HCT116 (cell line): ENCODE measurements at regions not wholly inside any gene's neighbourhood (a gene's known extent, or its start where the extent isn't known, plus 50 kb on each side); places are given as distances from the start of the nearest gene placed in this dataset.

Source experiments
- ATAC-seq: fragments of 200-7000 bp; cut with Tn5 transposase; 2 replicates; pipeline ENCODE4 v1.9.1; 2020; ENCODE audit warnings: mild to moderate bottlenecking, moderate library complexity
- BruUV-seq: library from RNA; stranded (reverse); fragments of 400-500 nt; replicated peaks from 2 replicates; lab custom pipeline; 2021; lab: Mats Ljungman, UMichigan
- CTCF ChIA-PET: fragments of 300-600 bp; sonication (Branson Sonifier 250); formaldehyde crosslinking; loops from one replicate; lab custom pipeline; 2021; ENCODE audit warnings: antibody characterized with exemption; lab: Charles Lee
- POLR2A ChIA-PET: fragments of 300-600, 350-600 bp; sonication (Branson Sonifier 250); formaldehyde crosslinking; loops from one replicate; lab custom pipeline; 2021; ENCODE audit warnings: antibody characterized with exemption; lab: Charles Lee
- RAD21 ChIA-PET, 2 experiments: fragments of 300-600 bp; sonication (Branson Sonifier 250); formaldehyde crosslinking; loops; one replicate each; lab custom pipeline; 2023; ENCODE audit warnings: low total read pairs in 2 of 2; ENCODE audit not compliant: uncharacterized antibody in 2 of 2, unreplicated experiment in 2 of 2, low non-redundant PET in 1 of 2; lab: Charles Lee
- DNase-seq: peaks from one replicate; pipeline ENCODE4 v3.0.0-alpha.2; 2010; ENCODE audit warnings: low read depth, low spot score
- H2AFZ ChIP-seq: fragments of 200-600 bp; shearing (Covaris generic), sonication (generic); 2 replicates; pipeline ENCODE4 v1.6.1; 2017; ENCODE audit warnings: low read depth, mixed run types, mixed read lengths, antibody characterized with exemption, low read length; ENCODE audit not compliant: poor library complexity, severe bottlenecking
- H3K27ac ChIP-seq: 2 replicates; pipeline ENCODE4 v1.5.1; 2012; ENCODE audit warnings: low read depth, low read length
- H3K27me3 ChIP-seq: fragments of 200-600 bp; sonication (generic); 2 replicates; pipeline ENCODE4 v1.6.1; 2016; ENCODE audit warnings: mixed run types, low read length, mixed read lengths; ENCODE audit not compliant: insufficient read depth
- H3K36me3 ChIP-seq, 2 experiments: fragments of 200-500 bp in 1 of 2; fragments of 200-600 bp in 1 of 2; sonication (Bioruptor generic) in 1 of 2; sonication (generic) in 1 of 2; 2 replicates each; pipeline versions ENCODE4 v1.5.1 to v1.6.1; 2014 to 2016; ENCODE audit warnings: low read length in 2 of 2, inconsistent platforms in 1 of 2, mixed read lengths in 1 of 2, mixed run types in 1 of 2; ENCODE audit not compliant: insufficient read depth in 2 of 2, control insufficient read depth in 1 of 2
- H3K4me1 ChIP-seq, 2 experiments: fragments of 200-600 bp in 1 of 2; sonication (generic) in 1 of 2; 2 replicates each; pipeline versions ENCODE4 v1.5.1 to v1.6.1; 2012 to 2017; ENCODE audit warnings: low read length in 2 of 2, inconsistent platforms in 1 of 2, mild to moderate bottlenecking in 1 of 2, mixed read lengths in 1 of 2, mixed run types in 1 of 2, moderate library complexity in 1 of 2; ENCODE audit not compliant: insufficient read depth in 2 of 2, control insufficient read depth in 1 of 2
- H3K4me2 ChIP-seq: fragments of 200-600 bp; sonication (generic); 2 replicates; pipeline ENCODE4 v1.6.1; 2017; ENCODE audit warnings: mixed run types, low read length, mixed read lengths
- H3K4me3 ChIP-seq, 2 experiments: fragments of 200-600 bp in 1 of 2; sonication (generic) in 1 of 2; replicated peaks in 1 of 2; 2 replicates each; pipeline ENCODE4 v1.5.1; 2011 to 2016; ENCODE audit warnings: low read length in 2 of 2, control low read depth in 1 of 2, low read depth in 1 of 2, mild to moderate bottlenecking in 1 of 2, mixed read lengths in 1 of 2, mixed run types in 1 of 2
- H3K79me2 ChIP-seq: fragments of 200-600 bp; sonication (generic); 2 replicates; pipeline ENCODE4 v1.6.1; 2017; ENCODE audit warnings: mild to moderate bottlenecking, mixed run types, low read length, moderate library complexity, mixed read lengths; ENCODE audit not compliant: insufficient read depth
- H3K9ac ChIP-seq: fragments of 200-600 bp; sonication (generic); 2 replicates; pipeline ENCODE4 v1.6.1; 2016; ENCODE audit warnings: low read length, mixed read lengths
- H3K9me2 ChIP-seq: fragments of 200-600 bp; sonication (generic), shearing (Covaris generic); 2 replicates; pipeline ENCODE4 v1.6.1; 2017; ENCODE audit warnings: mixed run types, mild to moderate bottlenecking, moderate library complexity; ENCODE audit not compliant: insufficient read depth
- H3K9me3 ChIP-seq, 2 experiments: fragments of 200-500 bp in 1 of 2; fragments of 200-600 bp in 1 of 2; sonication (Bioruptor generic) in 1 of 2; sonication (generic) in 1 of 2; 2 replicates each; pipeline ENCODE4 v1.6.1; 2014 to 2017; ENCODE audit warnings: low read length in 2 of 2, mixed read lengths in 2 of 2, inconsistent platforms in 1 of 2, low read depth in 1 of 2, mild to moderate bottlenecking in 1 of 2, mixed run types in 1 of 2, moderate library complexity in 1 of 2; ENCODE audit not compliant: control insufficient read depth in 1 of 2, insufficient read depth in 1 of 2
- H4K20me1 ChIP-seq: fragments of 200-600 bp; sonication (generic), shearing (Covaris generic); 2 replicates; pipeline ENCODE4 v1.6.1; 2017; ENCODE audit warnings: mixed run types, mild to moderate bottlenecking, moderate library complexity; ENCODE audit not compliant: insufficient read depth
- CBX3 ChIP-seq: IDR thresholded peaks from 2 replicates; pipeline ENCODE4 v1.6.1; 2012; ENCODE audit warnings: low read depth
- CEBPB ChIP-seq: IDR thresholded peaks from 2 replicates; pipeline ENCODE4 v1.6.1; 2012; ENCODE audit warnings: low read depth
- EGR1 ChIP-seq: IDR thresholded peaks from 2 replicates; pipeline ENCODE4 v1.6.1; 2012; ENCODE audit warnings: low read depth
- EZH2 ChIP-seq: fragments of 200-600 bp; sonication (generic); IDR thresholded peaks from 2 replicates; pipeline ENCODE4 v1.6.1; 2017; ENCODE audit warnings: antibody characterized with exemption, mixed run types
- FOSL1 ChIP-seq: IDR thresholded peaks from 2 replicates; pipeline ENCODE4 v1.6.1; 2012; ENCODE audit warnings: low read depth
- JUND ChIP-seq: IDR thresholded peaks from 2 replicates; pipeline ENCODE4 v1.6.1; 2012
- POLR2A ChIP-seq: IDR thresholded peaks from 2 replicates; pipeline ENCODE4 v1.7.0; 2011; ENCODE audit warnings: borderline replicate concordance; ENCODE audit not compliant: insufficient read depth, insufficient read length; ENCODE audit errors: extremely low read depth
- POLR2AphosphoS5 ChIP-seq: IDR thresholded peaks from 2 replicates; pipeline ENCODE4 v1.6.1; 2011; ENCODE audit warnings: mild to moderate bottlenecking, low read depth, low read length, moderate library complexity
- SIN3A ChIP-seq: IDR thresholded peaks from 2 replicates; pipeline ENCODE4 v1.6.1; 2012; ENCODE audit warnings: low read depth
- TCF7L2 ChIP-seq: IDR thresholded peaks from 2 replicates; pipeline ENCODE4 v1.7.0; 2011; ENCODE audit warnings: borderline replicate concordance, inconsistent platforms; ENCODE audit not compliant: insufficient read depth, insufficient read length; ENCODE audit errors: extremely low read depth
- YY1 ChIP-seq: IDR thresholded peaks from 2 replicates; pipeline ENCODE4 v1.6.1; 2011; ENCODE audit warnings: low read length, low read depth, moderate library complexity, mild to moderate bottlenecking; ENCODE audit not compliant: insufficient replicate concordance; ENCODE audit errors: extremely low read depth
- ZFX ChIP-seq: fragments of 450-650 bp; IDR thresholded peaks from 2 replicates; pipeline ENCODE4 v1.6.1; 2017
- intact Hi-C: fragments of 100-400 bp; cut with micrococcal nuclease; formaldehyde crosslinking; loops from 2 replicates; pipeline ENCODE4 v1.10.0; 2022
- TF ChIP-seq, protein P1 (sequence below): IDR thresholded peaks from 2 replicates; pipeline ENCODE4 v1.6.1; 2012
- TF ChIP-seq, protein P2 (sequence below): IDR thresholded peaks from 2 replicates; pipeline ENCODE4 v1.6.1; 2012
- TF ChIP-seq, protein P3 (sequence below): IDR thresholded peaks from 2 replicates; pipeline ENCODE4 v1.6.1; 2011; ENCODE audit warnings: mild to moderate bottlenecking, low read length, moderate library complexity; ENCODE audit not compliant: insufficient replicate concordance; ENCODE audit errors: extremely low read depth
- TF ChIP-seq, protein P4 (sequence below), 3 experiments: fragments of 200-600 bp in 1 of 3; sonication (generic) in 1 of 3; IDR thresholded peaks in 2 of 3; conservative IDR thresholded peaks in 1 of 3; 2 replicates each; pipeline ENCODE4 v1.5.1; 2012 to 2017; ENCODE audit warnings: low read depth in 2 of 3, low read length in 2 of 3, antibody characterized with exemption in 1 of 3, borderline replicate concordance in 1 of 3, control low read depth in 1 of 3, mild to moderate bottlenecking in 1 of 3, mixed read lengths in 1 of 3, mixed run types in 1 of 3, moderate library complexity in 1 of 3; ENCODE audit not compliant: insufficient read depth in 1 of 3

DNA sequence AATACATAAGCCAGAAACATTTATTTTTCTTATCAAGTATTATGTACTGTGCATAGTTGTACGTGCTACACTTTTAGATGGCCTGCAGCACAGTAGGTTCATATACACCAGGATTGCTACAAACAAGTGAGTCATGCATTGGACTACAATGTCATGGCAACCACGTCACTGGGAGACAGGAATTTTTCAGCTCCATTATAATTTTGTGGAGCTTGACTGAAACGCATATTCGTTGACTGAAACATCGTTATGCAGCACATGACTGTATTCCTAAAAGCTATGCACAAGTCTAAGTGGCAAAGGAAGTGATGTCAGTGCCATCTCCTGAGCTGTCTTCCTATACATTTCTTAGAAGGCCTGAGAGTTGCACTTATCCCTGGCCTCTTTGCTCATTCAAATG, 871.8 kb downstream of the IPMK start:
- ChIA-PET CTCF (no interaction called here), RAD21 (no interaction called here)
- H3K9ac ChIP-seq, result no peak overlapping the region

DNA sequence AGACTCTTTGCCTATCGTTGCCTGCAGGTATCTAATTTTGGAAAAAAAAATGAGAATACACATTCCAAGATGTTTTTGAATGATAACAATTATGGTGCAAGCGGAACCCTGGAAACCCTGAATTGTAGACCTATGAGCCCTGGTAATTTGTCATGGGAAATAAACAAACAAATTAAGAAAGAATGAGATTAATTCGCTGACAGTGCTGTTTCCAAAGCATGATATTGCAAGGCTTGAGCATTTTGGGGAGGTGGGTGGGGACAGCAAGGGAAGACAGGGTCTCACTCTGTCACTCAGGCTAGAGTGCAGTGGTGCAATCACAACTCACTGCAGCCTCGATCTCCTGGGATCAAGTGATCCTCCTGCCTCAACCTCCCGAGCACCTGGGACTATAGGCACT, 900.3 kb downstream of the IPMK start:
- intact Hi-C loops, result no loop called here
- no peak overlapping the region for H3K9ac ChIP-seq
- no peak overlapping the region for H3K4me3 ChIP-seq
- RAD21 ChIA-PET, result no interaction called here
- no peaks in the 10 kb centered on the region for H3K36me3 ChIP-seq
- no peak overlapping the region for H2AFZ ChIP-seq
- H3K4me2 ChIP-seq, result no peak overlapping the region
- no peaks in the 10 kb centered on the region for H3K9me2 ChIP-seq
- no peak overlapping the region for H3K27ac ChIP-seq
- H3K9me3 ChIP-seq, result peaks cover 10 to 14% of the 10 kb centered on the region in 2 experiments; a peak in 2 of 4 replicates
- TF ChIP-seq POLR2A (no peak), FOSL1 (no peak), YY1 (no peak), EGR1 (no peak), CBX3 (no peak), CEBPB (no peak), JUND (no peak), EZH2 (no peak), POLR2AphosphoS5 (no peak), ZFX (no peak), SIN3A (no peak)
- TF ChIP-seq, protein P1, sequence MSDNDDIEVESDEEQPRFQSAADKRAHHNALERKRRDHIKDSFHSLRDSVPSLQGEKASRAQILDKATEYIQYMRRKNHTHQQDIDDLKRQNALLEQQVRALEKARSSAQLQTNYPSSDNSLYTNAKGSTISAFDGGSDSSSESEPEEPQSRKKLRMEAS, result no peak
- TF ChIP-seq, protein P2, sequence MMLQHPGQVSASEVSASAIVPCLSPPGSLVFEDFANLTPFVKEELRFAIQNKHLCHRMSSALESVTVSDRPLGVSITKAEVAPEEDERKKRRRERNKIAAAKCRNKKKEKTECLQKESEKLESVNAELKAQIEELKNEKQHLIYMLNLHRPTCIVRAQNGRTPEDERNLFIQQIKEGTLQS, result no peak
- TF ChIP-seq, protein P3, sequence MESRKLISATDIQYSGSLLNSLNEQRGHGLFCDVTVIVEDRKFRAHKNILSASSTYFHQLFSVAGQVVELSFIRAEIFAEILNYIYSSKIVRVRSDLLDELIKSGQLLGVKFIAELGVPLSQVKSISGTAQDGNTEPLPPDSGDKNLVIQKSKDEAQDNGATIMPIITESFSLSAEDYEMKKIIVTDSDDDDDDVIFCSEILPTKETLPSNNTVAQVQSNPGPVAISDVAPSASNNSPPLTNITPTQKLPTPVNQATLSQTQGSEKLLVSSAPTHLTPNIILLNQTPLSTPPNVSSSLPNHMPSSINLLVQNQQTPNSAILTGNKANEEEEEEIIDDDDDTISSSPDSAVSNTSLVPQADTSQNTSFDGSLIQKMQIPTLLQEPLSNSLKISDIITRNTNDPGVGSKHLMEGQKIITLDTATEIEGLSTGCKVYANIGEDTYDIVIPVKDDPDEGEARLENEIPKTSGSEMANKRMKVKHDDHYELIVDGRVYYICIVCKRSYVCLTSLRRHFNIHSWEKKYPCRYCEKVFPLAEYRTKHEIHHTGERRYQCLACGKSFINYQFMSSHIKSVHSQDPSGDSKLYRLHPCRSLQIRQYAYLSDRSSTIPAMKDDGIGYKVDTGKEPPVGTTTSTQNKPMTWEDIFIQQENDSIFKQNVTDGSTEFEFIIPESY, result no peak
- TF ChIP-seq, protein P4, sequence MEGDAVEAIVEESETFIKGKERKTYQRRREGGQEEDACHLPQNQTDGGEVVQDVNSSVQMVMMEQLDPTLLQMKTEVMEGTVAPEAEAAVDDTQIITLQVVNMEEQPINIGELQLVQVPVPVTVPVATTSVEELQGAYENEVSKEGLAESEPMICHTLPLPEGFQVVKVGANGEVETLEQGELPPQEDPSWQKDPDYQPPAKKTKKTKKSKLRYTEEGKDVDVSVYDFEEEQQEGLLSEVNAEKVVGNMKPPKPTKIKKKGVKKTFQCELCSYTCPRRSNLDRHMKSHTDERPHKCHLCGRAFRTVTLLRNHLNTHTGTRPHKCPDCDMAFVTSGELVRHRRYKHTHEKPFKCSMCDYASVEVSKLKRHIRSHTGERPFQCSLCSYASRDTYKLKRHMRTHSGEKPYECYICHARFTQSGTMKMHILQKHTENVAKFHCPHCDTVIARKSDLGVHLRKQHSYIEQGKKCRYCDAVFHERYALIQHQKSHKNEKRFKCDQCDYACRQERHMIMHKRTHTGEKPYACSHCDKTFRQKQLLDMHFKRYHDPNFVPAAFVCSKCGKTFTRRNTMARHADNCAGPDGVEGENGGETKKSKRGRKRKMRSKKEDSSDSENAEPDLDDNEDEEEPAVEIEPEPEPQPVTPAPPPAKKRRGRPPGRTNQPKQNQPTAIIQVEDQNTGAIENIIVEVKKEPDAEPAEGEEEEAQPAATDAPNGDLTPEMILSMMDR (IDR thresholded peaks at IDR 0.05 in 2 of 3, conservative IDR thresholded peaks at IDR 0.05 in 1 of 3; ENCODE audit: borderline replicate concordance in 1 of 3, insufficient read depth in 1 of 3, low read depth in 2 of 3, low read length in 2 of 3), result no peak
- H3K27me3 ChIP-seq, result no peaks in the 10 kb centered on the region
- ATAC-seq (no peak), DNase-seq (no peak)
- POLR2A ChIA-PET, result no interaction called here
- H3K4me1 ChIP-seq, result no peaks in the 10 kb centered on the region
- CTCF ChIA-PET, result no interaction called here
- BruUV-seq, result no TSS peak
- no peaks in the 10 kb centered on the region for H3K79me2 ChIP-seq
- no peaks in the 10 kb centered on the region for H4K20me1 ChIP-seq

More for the DNA sequence above, 871.8 kb downstream of the IPMK start:
- ATAC-seq (no peak), DNase-seq (no peak)
- Histone ChIP-seq H3K36me3 (no peaks in the 10 kb centered on the region), H3K9me3 (peaks cover 3 to 4% of the 10 kb centered on the region in 2 experiments; a peak in 2 of 4 replicates), H3K79me2 (no peaks in the 10 kb centered on the region), H2AFZ (no peak overlapping the region), H3K4me1 (no peaks in the 10 kb centered on the region), H3K4me2 (no peak overlapping the region), H3K27me3 (no peaks in the 10 kb centered on the region), H3K9me2 (no peaks in the 10 kb centered on the region), H4K20me1 (no peaks in the 10 kb centered on the region), H3K4me3 (no peak overlapping the region), H3K27ac (no peak overlapping the region)
- intact Hi-C loops, result no loop called here
- TF ChIP-seq TCF7L2, result no peak
- POLR2A ChIA-PET, result no interaction called here
- BruUV-seq, result no TSS peak
